ENCODE measurements at regions not wholly inside any gene's neighbourhood (a gene's known extent, or its start where the extent isn't known, plus 50 kb on each side); places are given as distances from the start of the nearest gene placed in this dataset.

- no peak overlapping the region for H3K27ac ChIP-seq (ENCODE audit: low read depth, low read length, poor library complexity, severe bottlenecking)
- no peak for TF ChIP-seq EZH2 (IDR thresholded peaks at IDR 0.05; ENCODE audit: borderline replicate concordance, low read depth, low read length, poor library complexity, severe bottlenecking)
- TF ChIP-seq, protein P1, sequence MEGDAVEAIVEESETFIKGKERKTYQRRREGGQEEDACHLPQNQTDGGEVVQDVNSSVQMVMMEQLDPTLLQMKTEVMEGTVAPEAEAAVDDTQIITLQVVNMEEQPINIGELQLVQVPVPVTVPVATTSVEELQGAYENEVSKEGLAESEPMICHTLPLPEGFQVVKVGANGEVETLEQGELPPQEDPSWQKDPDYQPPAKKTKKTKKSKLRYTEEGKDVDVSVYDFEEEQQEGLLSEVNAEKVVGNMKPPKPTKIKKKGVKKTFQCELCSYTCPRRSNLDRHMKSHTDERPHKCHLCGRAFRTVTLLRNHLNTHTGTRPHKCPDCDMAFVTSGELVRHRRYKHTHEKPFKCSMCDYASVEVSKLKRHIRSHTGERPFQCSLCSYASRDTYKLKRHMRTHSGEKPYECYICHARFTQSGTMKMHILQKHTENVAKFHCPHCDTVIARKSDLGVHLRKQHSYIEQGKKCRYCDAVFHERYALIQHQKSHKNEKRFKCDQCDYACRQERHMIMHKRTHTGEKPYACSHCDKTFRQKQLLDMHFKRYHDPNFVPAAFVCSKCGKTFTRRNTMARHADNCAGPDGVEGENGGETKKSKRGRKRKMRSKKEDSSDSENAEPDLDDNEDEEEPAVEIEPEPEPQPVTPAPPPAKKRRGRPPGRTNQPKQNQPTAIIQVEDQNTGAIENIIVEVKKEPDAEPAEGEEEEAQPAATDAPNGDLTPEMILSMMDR (conservative IDR thresholded peaks at IDR 0.05; ENCODE audit: low read depth, low read length), result no peak
- H3K27me3 ChIP-seq (replicated peaks; ENCODE audit: insufficient read depth, low read depth, low read length, poor library complexity), result no peaks in the 10 kb centered on the region
- intact Hi-C loops (cut with micrococcal nuclease; ENCODE audit: unreplicated experiment), result no loop called here
- no peaks in the 10 kb centered on the region for H3K36me3 ChIP-seq (ENCODE audit: insufficient read depth, low read length, poor library complexity, severe bottlenecking)
- no peaks in the 10 kb centered on the region for H3K9me3 ChIP-seq (ENCODE audit: low read depth, low read length, poor library complexity, severe bottlenecking)
- no TSS peak for BruUV-seq (replicated peaks)
- DNase-seq (ENCODE audit: low spot score), result no peak
- POLR2A ChIA-PET (ENCODE audit: low non-redundant PET), result no interaction called here
- no peaks in the 10 kb centered on the region for H3K4me1 ChIP-seq (ENCODE audit: insufficient read depth, low read length, poor library complexity, severe bottlenecking)
- H3K4me3 ChIP-seq (ENCODE audit: low read depth, low read length, poor library complexity, severe bottlenecking), result no peak overlapping the region
- CTCF ChIA-PET, result no interaction called here
Observed at GRCh38 chr3:190746531-190746930, 116.0 kb downstream of the GMNC start.

GRCh38 chr3:190741788-190742187 is 120.7 kb downstream of the GMNC start:
- Histone ChIP-seq H3K27me3 (replicated peaks; ENCODE audit: insufficient read depth, low read depth, low read length, poor library complexity) (no peaks in the 10 kb centered on the region), H3K9me3 (ENCODE audit: low read depth, low read length, poor library complexity, severe bottlenecking) (no peaks in the 10 kb centered on the region), H3K4me3 (ENCODE audit: low read depth, low read length, poor library complexity, severe bottlenecking) (no peak overlapping the region), H3K4me1 (ENCODE audit: insufficient read depth, low read length, poor library complexity, severe bottlenecking) (no peaks in the 10 kb centered on the region), H3K27ac (ENCODE audit: low read depth, low read length, poor library complexity, severe bottlenecking) (no peak overlapping the region), H3K36me3 (ENCODE audit: insufficient read depth, low read length, poor library complexity, severe bottlenecking) (no peaks in the 10 kb centered on the region)
- intact Hi-C loops (cut with micrococcal nuclease; ENCODE audit: unreplicated experiment), result no loop called here
- no peak for DNase-seq (ENCODE audit: low spot score)
- POLR2A ChIA-PET (ENCODE audit: low non-redundant PET), result no interaction called here
- no TSS peak for BruUV-seq (replicated peaks)
- no peak for TF ChIP-seq EZH2 (IDR thresholded peaks at IDR 0.05; ENCODE audit: borderline replicate concordance, low read depth, low read length, poor library complexity, severe bottlenecking)
- TF ChIP-seq, protein P1 (conservative IDR thresholded peaks at IDR 0.05; ENCODE audit: low read depth, low read length), result no peak
- CTCF ChIA-PET, result no interaction called here

GRCh38 chr3:190739641-190740185 is 122.8 kb downstream of the GMNC start:
- H3K9me3 ChIP-seq (ENCODE audit: low read depth, low read length, poor library complexity, severe bottlenecking), result no peaks in the 10 kb centered on the region
- H3K36me3 ChIP-seq (ENCODE audit: insufficient read depth, low read length, poor library complexity, severe bottlenecking), result no peaks in the 10 kb centered on the region
- CTCF ChIA-PET, result no interaction called here
- POLR2A ChIA-PET (ENCODE audit: low non-redundant PET), result no interaction called here
- H3K4me3 ChIP-seq (ENCODE audit: low read depth, low read length, poor library complexity, severe bottlenecking), result no peak overlapping the region
- TF ChIP-seq EZH2 (IDR thresholded peaks at IDR 0.05; ENCODE audit: borderline replicate concordance, low read depth, low read length, poor library complexity, severe bottlenecking), result no peak
- TF ChIP-seq, protein P1 (conservative IDR thresholded peaks at IDR 0.05; ENCODE audit: low read depth, low read length), result no peak
- H3K27me3 ChIP-seq (replicated peaks; ENCODE audit: insufficient read depth, low read depth, low read length, poor library complexity), result no peaks in the 10 kb centered on the region
- intact Hi-C loops (cut with micrococcal nuclease; ENCODE audit: unreplicated experiment), result no loop called here
- no peak overlapping the region for H3K27ac ChIP-seq (ENCODE audit: low read depth, low read length, poor library complexity, severe bottlenecking)
- no peaks in the 10 kb centered on the region for H3K4me1 ChIP-seq (ENCODE audit: insufficient read depth, low read length, poor library complexity, severe bottlenecking)
- DNase-seq (ENCODE audit: low spot score), result no peak
- BruUV-seq (replicated peaks), result no TSS peak
